Gastroesophageal sphincter (tissue), 3 donors: ENCODE measurements at regions not wholly inside any gene's neighbourhood (a gene's known extent, or its start where the extent isn't known, plus 50 kb on each side); places are given as distances from the start of the nearest gene placed in this dataset.

Experiments
- POLR2AphosphoS5 ChIP-seq: sonication (generic); formaldehyde crosslinking; IDR thresholded peaks from one replicate; pipeline ENCODE4 v1.6.1; 2017; ENCODE audit warnings: antibody characterized with exemption
- TF ChIP-seq, protein P1 (sequence below), 4 experiments: fragments of 200-600 bp in 2 of 4; fragments of 450-650 bp in 2 of 4; sonication (generic) in 1 of 4; IDR thresholded peaks; one replicate each; pipeline ENCODE4 v1.5.1; 2017 to 2019; ENCODE audit warnings: antibody characterized with exemption in 4 of 4, mild to moderate bottlenecking in 2 of 4, moderate library complexity in 2 of 4

DNA sequence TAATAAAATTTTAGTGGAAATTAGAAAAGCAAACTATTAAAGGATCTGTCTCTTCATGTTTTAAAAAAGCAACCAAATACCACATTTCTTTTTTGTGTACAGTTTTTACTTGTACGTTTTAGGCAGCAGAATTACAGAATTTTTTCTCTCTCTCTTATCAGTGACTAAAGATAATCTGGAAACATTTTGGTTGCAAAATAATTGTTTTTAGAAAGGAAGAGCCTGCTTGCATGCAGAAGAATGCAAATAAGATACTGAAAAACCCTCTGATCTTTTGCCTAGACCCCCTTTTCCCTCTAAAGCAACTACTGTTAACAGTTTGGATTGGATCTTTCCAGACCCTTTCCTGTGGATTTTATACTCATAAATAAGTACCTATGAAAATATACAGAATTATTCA is 75.9 kb upstream of the SGCD start:
- TF ChIP-seq, protein P1, sequence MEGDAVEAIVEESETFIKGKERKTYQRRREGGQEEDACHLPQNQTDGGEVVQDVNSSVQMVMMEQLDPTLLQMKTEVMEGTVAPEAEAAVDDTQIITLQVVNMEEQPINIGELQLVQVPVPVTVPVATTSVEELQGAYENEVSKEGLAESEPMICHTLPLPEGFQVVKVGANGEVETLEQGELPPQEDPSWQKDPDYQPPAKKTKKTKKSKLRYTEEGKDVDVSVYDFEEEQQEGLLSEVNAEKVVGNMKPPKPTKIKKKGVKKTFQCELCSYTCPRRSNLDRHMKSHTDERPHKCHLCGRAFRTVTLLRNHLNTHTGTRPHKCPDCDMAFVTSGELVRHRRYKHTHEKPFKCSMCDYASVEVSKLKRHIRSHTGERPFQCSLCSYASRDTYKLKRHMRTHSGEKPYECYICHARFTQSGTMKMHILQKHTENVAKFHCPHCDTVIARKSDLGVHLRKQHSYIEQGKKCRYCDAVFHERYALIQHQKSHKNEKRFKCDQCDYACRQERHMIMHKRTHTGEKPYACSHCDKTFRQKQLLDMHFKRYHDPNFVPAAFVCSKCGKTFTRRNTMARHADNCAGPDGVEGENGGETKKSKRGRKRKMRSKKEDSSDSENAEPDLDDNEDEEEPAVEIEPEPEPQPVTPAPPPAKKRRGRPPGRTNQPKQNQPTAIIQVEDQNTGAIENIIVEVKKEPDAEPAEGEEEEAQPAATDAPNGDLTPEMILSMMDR (IDR thresholded peaks at IDR 0.05), result no peak
- no peak for TF ChIP-seq POLR2AphosphoS5
